Right lobe of liver (tissue), 4 donors: ENCODE measurements at regions not wholly inside any gene's neighbourhood (a gene's known extent, or its start where the extent isn't known, plus 50 kb on each side); places are given as distances from the start of the nearest gene placed in this dataset.

ENCODE experiments used
- CTCF ChIP-seq, 4 donors: fragments of 200-600 bp in 3 of 4; fragments of 450-650 bp in 1 of 4; IDR thresholded peaks; one replicate each; pipeline versions ENCODE4 v1.5.1 to v1.8.0; 2016 to 2022; ENCODE audit warnings: antibody characterized with exemption in 4 of 4, mild to moderate bottlenecking in 2 of 4
- POLR2A ChIP-seq: fragments of 450-650 bp; IDR thresholded peaks from one replicate; pipeline ENCODE4 v1.6.1; 2017; ENCODE audit warnings: antibody characterized with exemption, mild to moderate bottlenecking
- donor health status: DM: no; HTN: no; CAD: no.
- donor health status: DM: no; HTN: no; CAD: no.
- donor health status: DM: no; HTN: yes; CAD: no.

- TF ChIP-seq CTCF (IDR thresholded peaks at IDR 0.05) (no peak), POLR2A (no peak)
Observed at GRCh38 chr3:115325539-115325938, 178.5 kb upstream of the ZBTB20 start.
